ENCODE measurements at regions not wholly inside any gene's neighbourhood (a gene's known extent, or its start where the extent isn't known, plus 50 kb on each side); places are given as distances from the start of the nearest gene placed in this dataset.
"Not testable (repeated sequence)": the region's sequence is repeated elsewhere in the genome, so short reads cannot be mapped to it uniquely, and the experiment has no call there.

- ChIA-PET POLR2A (no interaction called here), CTCF (no interaction called here)
- no peaks in the 10 kb centered on the region for H3K36me3 Mint-ChIP-seq
- no peaks in the 10 kb centered on the region for H3K9me3 ChIP-seq (ENCODE audit: low read length)
- H3K27ac ChIP-seq (ENCODE audit: low read depth, low read length) = no peak overlapping the region
- no peak overlapping the region for H3K27ac Mint-ChIP-seq
- H3K36me3 ChIP-seq (ENCODE audit: insufficient read depth, low read length) = no peaks in the 10 kb centered on the region
- peaks cover 4% of the 10 kb centered on the region for H3K27me3 ChIP-seq (ENCODE audit: insufficient read depth, low read length, poor library complexity, severe bottlenecking)
- no peaks in the 10 kb centered on the region for H3K4me1 ChIP-seq (ENCODE audit: insufficient read depth, low read length)
- no peak overlapping the region for H3K4me3 ChIP-seq (ENCODE audit: low read length)
- peaks cover 7 to 29% of the 10 kb centered on the region in 2 donors for H3K27me3 Mint-ChIP-seq
- H3K4me1 Mint-ChIP-seq = peaks cover 0 to 5% (median 0%) of the 10 kb centered on the region in 3 donors
- peaks cover 0 to 6% (median 3%) of the 10 kb centered on the region in 5 donors for H3K9me3 Mint-ChIP-seq
- no peak overlapping the region for H3K4me3 Mint-ChIP-seq
- DNase-seq = no peak
Observed at GRCh38 chr15:38996111-38996631, 431.6 kb upstream of the RASGRP1 start.

- no peaks in the 10 kb centered on the region for H3K4me1 ChIP-seq (ENCODE audit: insufficient read depth, low read length)
- Mint-ChIP-seq H3K4me3 (no peak overlapping the region), H3K36me3 (no peaks in the 10 kb centered on the region), H3K9me3 (peaks cover 0 to 11% (median 8%) of the 10 kb centered on the region in 5 donors), H3K4me1 (peaks cover 0 to 5% (median 0%) of the 10 kb centered on the region in 3 donors), H3K27me3 (peaks cover 7 to 32% of the 10 kb centered on the region in 2 donors), H3K27ac (no peak overlapping the region)
- H3K27me3 ChIP-seq (ENCODE audit: insufficient read depth, low read length, poor library complexity, severe bottlenecking) = peaks cover 4% of the 10 kb centered on the region
- no peak overlapping the region for H3K4me3 ChIP-seq (ENCODE audit: low read length)
- no peak for DNase-seq
- ChIA-PET CTCF (no interaction called here), POLR2A (no interaction called here)
- H3K9me3 ChIP-seq (ENCODE audit: low read length) = no peaks in the 10 kb centered on the region
- H3K27ac ChIP-seq (ENCODE audit: low read depth, low read length) = no peak overlapping the region
- H3K36me3 ChIP-seq (ENCODE audit: insufficient read depth, low read length) = no peaks in the 10 kb centered on the region
Observed at GRCh38 chr15:38997841-38998240, 433.2 kb upstream of the RASGRP1 start.

- no peak for DNase-seq
- H3K4me1 ChIP-seq (ENCODE audit: insufficient read depth, low read length) = no peaks in the 10 kb centered on the region
- no peaks in the 10 kb centered on the region for H3K36me3 Mint-ChIP-seq
- H3K4me1 Mint-ChIP-seq = peaks cover 0 to 5% (median 0%) of the 10 kb centered on the region in 3 donors
- H3K9me3 Mint-ChIP-seq = peaks cover 6 to 28% (median 12%) of the 10 kb centered on the region in 5 donors
- H3K27me3 Mint-ChIP-seq = peaks cover 4 to 32% of the 10 kb centered on the region in 2 donors
- no peak overlapping the region for H3K27ac ChIP-seq (ENCODE audit: low read depth, low read length)
- no peaks in the 10 kb centered on the region for H3K36me3 ChIP-seq (ENCODE audit: insufficient read depth, low read length)
- ChIA-PET CTCF (no interaction called here), POLR2A (no interaction called here)
- no peaks in the 10 kb centered on the region for H3K9me3 ChIP-seq (ENCODE audit: low read length)
- no peak overlapping the region for H3K27ac Mint-ChIP-seq
- H3K4me3 ChIP-seq (ENCODE audit: low read length) = no peak overlapping the region
- no peak overlapping the region for H3K4me3 Mint-ChIP-seq
- peaks cover 4% of the 10 kb centered on the region for H3K27me3 ChIP-seq (ENCODE audit: insufficient read depth, low read length, poor library complexity, severe bottlenecking)
Observed at GRCh38 chr15:39000008-39000734, 435.6 kb upstream of the RASGRP1 start.

- Mint-ChIP-seq H3K27me3 (peaks cover 0 to 7% of the 10 kb centered on the region in 2 donors), H3K27ac (no peak overlapping the region), H3K36me3 (no peaks in the 10 kb centered on the region), H3K9me3 (peaks cover 25 to 33% (median 31%) of the 10 kb centered on the region in 5 donors), H3K4me3 (no peak overlapping the region), H3K4me1 (no peaks in the 10 kb centered on the region)
- no peak for DNase-seq
- Histone ChIP-seq H3K4me1 (ENCODE audit: insufficient read depth, low read length) (no peaks in the 10 kb centered on the region), H3K27ac (ENCODE audit: low read depth, low read length) (no peak overlapping the region), H3K9me3 (ENCODE audit: low read length) (peaks cover 8% of the 10 kb centered on the region), H3K36me3 (ENCODE audit: insufficient read depth, low read length) (no peaks in the 10 kb centered on the region), H3K27me3 (ENCODE audit: insufficient read depth, low read length, poor library complexity, severe bottlenecking) (no peaks in the 10 kb centered on the region), H3K4me3 (ENCODE audit: low read length) (no peak overlapping the region)
- ChIA-PET POLR2A (no interaction called here), CTCF (no interaction called here)
Observed at GRCh38 chr15:39009740-39010139, 445.1 kb upstream of the RASGRP1 start.

GRCh38 chr15:39011066-39011465, 446.5 kb upstream of the RASGRP1 start:
- H3K27me3 Mint-ChIP-seq; H3K27ac Mint-ChIP-seq; H3K4me1 ChIP-seq (ENCODE audit: insufficient read depth, low read length); H3K4me3 ChIP-seq (ENCODE audit: low read length); H3K4me1 Mint-ChIP-seq; H3K27ac ChIP-seq (ENCODE audit: low read depth, low read length); H3K9me3 ChIP-seq (ENCODE audit: low read length); CTCF ChIA-PET; H3K27me3 ChIP-seq (ENCODE audit: insufficient read depth, low read length, poor library complexity, severe bottlenecking); H3K4me3 Mint-ChIP-seq; DNase-seq; H3K36me3 ChIP-seq (ENCODE audit: insufficient read depth, low read length); H3K36me3 Mint-ChIP-seq; POLR2A ChIA-PET: not testable (repeated sequence)
- H3K9me3 Mint-ChIP-seq = peaks cover 24 to 28% (median 25%) of the 10 kb centered on the region in 5 donors

GRCh38 chr15:39013262-39013661, 448.6 kb upstream of the RASGRP1 start:
- DNase-seq = no peak
- no peaks in the 10 kb centered on the region for H3K4me1 ChIP-seq (ENCODE audit: insufficient read depth, low read length)
- no peak overlapping the region for H3K4me3 Mint-ChIP-seq
- H3K27me3 Mint-ChIP-seq = peaks cover 0 to 8% of the 10 kb centered on the region in 2 donors
- H3K9me3 ChIP-seq (ENCODE audit: low read length) = peaks cover 8% of the 10 kb centered on the region
- ChIA-PET POLR2A (no interaction called here), CTCF (no interaction called here)
- H3K27ac ChIP-seq (ENCODE audit: low read depth, low read length) = no peak overlapping the region
- no peaks in the 10 kb centered on the region for H3K4me1 Mint-ChIP-seq
- no peaks in the 10 kb centered on the region for H3K36me3 Mint-ChIP-seq
- H3K4me3 ChIP-seq (ENCODE audit: low read length) = no peak overlapping the region
- peaks cover 3% of the 10 kb centered on the region for H3K27me3 ChIP-seq (ENCODE audit: insufficient read depth, low read length, poor library complexity, severe bottlenecking)
- no peaks in the 10 kb centered on the region for H3K36me3 ChIP-seq (ENCODE audit: insufficient read depth, low read length)
- H3K9me3 Mint-ChIP-seq = peaks cover 17 to 24% (median 21%) of the 10 kb centered on the region in 5 donors
- no peak overlapping the region for H3K27ac Mint-ChIP-seq

- H3K27me3 Mint-ChIP-seq = peaks cover 6 to 8% of the 10 kb centered on the region in 2 donors
Observed at GRCh38 chr15:39014682-39015081, 450.1 kb upstream of the RASGRP1 start.

GRCh38 chr15:39016706-39017105, 452.1 kb upstream of the RASGRP1 start:
- Mint-ChIP-seq H3K4me3 (no peak overlapping the region), H3K27ac (no peak overlapping the region), H3K36me3 (no peaks in the 10 kb centered on the region), H3K9me3 (peaks cover 0 to 3% (median 0%) of the 10 kb centered on the region in 5 donors), H3K27me3 (peaks cover 3 to 6% of the 10 kb centered on the region in 2 donors), H3K4me1 (no peaks in the 10 kb centered on the region)
- ChIA-PET POLR2A (no interaction called here), CTCF (no interaction called here)
- no peak for DNase-seq
- H3K36me3 ChIP-seq (ENCODE audit: insufficient read depth, low read length) = no peaks in the 10 kb centered on the region
- no peaks in the 10 kb centered on the region for H3K9me3 ChIP-seq (ENCODE audit: low read length)
- H3K4me3 ChIP-seq (ENCODE audit: low read length) = no peak overlapping the region
- H3K4me1 ChIP-seq (ENCODE audit: insufficient read depth, low read length) = no peaks in the 10 kb centered on the region
- H3K27ac ChIP-seq (ENCODE audit: low read depth, low read length) = no peak overlapping the region
- H3K27me3 ChIP-seq (ENCODE audit: insufficient read depth, low read length, poor library complexity, severe bottlenecking) = peaks cover 4% of the 10 kb centered on the region

More at GRCh38 chr15:39014682-39015081, 450.1 kb upstream of the RASGRP1 start:
- Mint-ChIP-seq H3K36me3 (no peaks in the 10 kb centered on the region), H3K4me3 (no peak overlapping the region), H3K4me1 (no peaks in the 10 kb centered on the region), H3K9me3 (peaks cover 13 to 19% (median 14%) of the 10 kb centered on the region in 5 donors), H3K27ac (no peak overlapping the region)
- POLR2A ChIA-PET = no interaction called here
- CTCF ChIA-PET = no interaction called here
- Histone ChIP-seq H3K4me1 (ENCODE audit: insufficient read depth, low read length) (no peaks in the 10 kb centered on the region), H3K9me3 (ENCODE audit: low read length) (peaks cover 8% of the 10 kb centered on the region), H3K27me3 (ENCODE audit: insufficient read depth, low read length, poor library complexity, severe bottlenecking) (peaks cover 4% of the 10 kb centered on the region), H3K27ac (ENCODE audit: low read depth, low read length) (no peak overlapping the region), H3K36me3 (ENCODE audit: insufficient read depth, low read length) (no peaks in the 10 kb centered on the region), H3K4me3 (ENCODE audit: low read length) (no peak overlapping the region)
- no peak for DNase-seq
